Thoracic aorta (tissue), 2 donors: ENCODE measurements at regions not wholly inside any gene's neighbourhood (a gene's known extent, or its start where the extent isn't known, plus 50 kb on each side); places are given as distances from the start of the nearest gene placed in this dataset.

Experiments used
- ATAC-seq: fragments of 150-250 bp; one replicate; pipeline ENCODE4 v1.8.0; 2017; ENCODE audit warnings: low read depth; ENCODE audit not compliant: insufficient number of reproducible peaks, low FRiP score
- DNase-seq: peaks from one replicate; pipeline ENCODE4 v3.0.0-alpha.2; 2020; ENCODE audit warnings: low spot score
- H3K27ac ChIP-seq, 2 donors: fragments of 200-600 bp; sonication (generic); 1 replicate in 1 of 2; 2 replicates in 1 of 2; pipeline ENCODE4 v1.5.1; 2016; ENCODE audit warnings: mild to moderate bottlenecking in 2 of 2, moderate library complexity in 2 of 2
- H3K27me3 ChIP-seq: fragments of 200-600 bp; sonication (generic); replicated peaks from 2 replicates; pipeline ENCODE4 v1.6.0; 2016; ENCODE audit warnings: mild to moderate bottlenecking; ENCODE audit not compliant: insufficient read depth
- H3K36me3 ChIP-seq: fragments of 200-600 bp; sonication (generic); one replicate; pipeline ENCODE4 v1.5.1; 2016
- H3K4me1 ChIP-seq, 2 donors: fragments of 200-600 bp; sonication (generic); 1 replicate in 1 of 2; 2 replicates in 1 of 2; pipeline versions ENCODE4 v1.5.1 to v1.6.0; 2016; ENCODE audit warnings: low read depth in 2 of 2, mild to moderate bottlenecking in 1 of 2; ENCODE audit not compliant: control insufficient read depth in 1 of 2
- H3K4me3 ChIP-seq: fragments of 200-600 bp; sonication (generic); 2 replicates; pipeline ENCODE4 v1.5.1; 2016; ENCODE audit warnings: mild to moderate bottlenecking
- H3K9me3 ChIP-seq: fragments of 200-600 bp; sonication (generic); 2 replicates; pipeline ENCODE4 v1.5.1; 2016
- CTCF ChIP-seq: fragments of 200-600 bp; sonication (generic); IDR thresholded peaks from one replicate; pipeline ENCODE4 v1.5.1; 2019; ENCODE audit warnings: antibody characterized with exemption

GRCh38 chr5:159564031-159564430, 233.7 kb upstream of the IL12B start:
- Histone ChIP-seq H3K27me3 (no peaks in the 10 kb centered on the region), H3K4me3 (no peak overlapping the region), H3K9me3 (no peaks in the 10 kb centered on the region), H3K4me1 (no peaks in the 10 kb centered on the region), H3K27ac (no peak overlapping the region), H3K36me3 (no peaks in the 10 kb centered on the region)
- ATAC-seq, result no peak
- TF ChIP-seq CTCF, result no peak
- DNase-seq, result no peak

DNA sequence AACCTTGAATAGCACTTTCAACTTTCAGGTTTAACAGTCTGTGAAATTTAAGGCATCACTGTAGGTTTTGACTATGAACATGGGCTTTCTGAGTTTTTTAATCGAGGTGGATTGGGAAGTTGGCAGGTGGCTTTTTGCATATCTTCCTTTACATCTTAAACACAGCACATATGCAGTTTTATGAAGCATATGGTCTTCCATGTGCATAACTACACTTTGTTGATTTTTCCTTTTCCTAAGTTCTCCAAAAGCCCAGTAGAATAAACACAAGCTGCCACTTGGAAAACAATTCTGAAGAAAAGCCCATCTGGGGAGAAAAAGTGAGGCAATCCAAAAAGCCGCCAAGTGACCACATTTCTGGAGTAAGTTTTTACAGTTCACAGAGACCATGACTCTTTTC, 236.5 kb upstream of the IL12B start:
- no peak for DNase-seq
- Histone ChIP-seq H3K27ac (no peak overlapping the region), H3K9me3 (no peaks in the 10 kb centered on the region), H3K36me3 (no peaks in the 10 kb centered on the region), H3K4me1 (no peaks in the 10 kb centered on the region), H3K4me3 (no peak overlapping the region), H3K27me3 (no peaks in the 10 kb centered on the region)
- ATAC-seq, result no peak
- TF ChIP-seq CTCF, result no peak

- Histone ChIP-seq H3K27me3 (no peaks in the 10 kb centered on the region), H3K9me3 (no peaks in the 10 kb centered on the region), H3K36me3 (no peaks in the 10 kb centered on the region), H3K27ac (no peak overlapping the region), H3K4me1 (no peaks in the 10 kb centered on the region), H3K4me3 (no peak overlapping the region)
- ATAC-seq (no peak), DNase-seq (no peak)
- TF ChIP-seq CTCF, result no peak
Observed at GRCh38 chr5:159567461-159567860, 237.2 kb upstream of the IL12B start.

- Histone ChIP-seq H3K4me1 (no peaks in the 10 kb centered on the region), H3K9me3 (no peaks in the 10 kb centered on the region), H3K36me3 (no peaks in the 10 kb centered on the region), H3K27ac (no peak overlapping the region), H3K4me3 (no peak overlapping the region), H3K27me3 (no peaks in the 10 kb centered on the region)
- ATAC-seq, result no peak
- no peak for TF ChIP-seq CTCF
- DNase-seq, result no peak
Observed at GRCh38 chr5:159571501-159572244, 241.4 kb upstream of the IL12B start.

GRCh38 chr5:159576902-159577301, 246.6 kb upstream of the IL12B start:
- TF ChIP-seq CTCF, result no peak
- H3K27ac ChIP-seq, result no peak overlapping the region
- H3K4me1 ChIP-seq, result peaks cover 0 to under 1% of the 10 kb centered on the region in 2 donors

More at GRCh38 chr5:159576902-159577301, 246.6 kb upstream of the IL12B start:
- DNase-seq (no peak), ATAC-seq (no peak)
- H3K4me3 ChIP-seq, result no peak overlapping the region
- no peaks in the 10 kb centered on the region for H3K27me3 ChIP-seq
- no peaks in the 10 kb centered on the region for H3K36me3 ChIP-seq
- no peaks in the 10 kb centered on the region for H3K9me3 ChIP-seq
